ENCODE measurements at regions not wholly inside any gene's neighbourhood (a gene's known extent, or its start where the extent isn't known, plus 50 kb on each side); places are given as distances from the start of the nearest gene placed in this dataset.
A peak's percentile ranks its signal among the peaks of the same experiment; 100 is the strongest.
"Not testable (repeated sequence)": the region's sequence is repeated elsewhere in the genome, so short reads cannot be mapped to it uniquely, and the experiment has no call there.

DNA sequence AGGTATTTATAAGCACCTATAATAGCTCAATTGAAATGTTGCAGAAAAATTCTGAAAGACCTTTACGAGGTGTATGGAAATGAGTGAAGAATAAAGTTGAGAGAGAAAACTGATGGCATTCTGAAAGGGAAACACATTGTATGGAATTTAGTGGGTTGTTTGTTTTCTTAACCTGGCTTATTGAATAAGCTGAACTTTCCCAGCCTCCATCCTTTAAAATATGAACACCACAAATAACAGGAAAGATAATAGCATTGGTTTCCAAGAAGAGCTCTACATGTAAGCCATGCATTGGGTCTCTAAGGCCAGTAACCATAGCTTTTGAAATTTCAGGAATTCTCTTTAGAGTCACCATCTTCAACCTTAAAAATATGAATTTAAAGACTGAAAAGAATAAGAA is 709.0 kb downstream of the USP25 start:
- DNase-seq (ENCODE audit: low read depth in 4 of 4, low spot score in 3 of 4) = no peak

DNA sequence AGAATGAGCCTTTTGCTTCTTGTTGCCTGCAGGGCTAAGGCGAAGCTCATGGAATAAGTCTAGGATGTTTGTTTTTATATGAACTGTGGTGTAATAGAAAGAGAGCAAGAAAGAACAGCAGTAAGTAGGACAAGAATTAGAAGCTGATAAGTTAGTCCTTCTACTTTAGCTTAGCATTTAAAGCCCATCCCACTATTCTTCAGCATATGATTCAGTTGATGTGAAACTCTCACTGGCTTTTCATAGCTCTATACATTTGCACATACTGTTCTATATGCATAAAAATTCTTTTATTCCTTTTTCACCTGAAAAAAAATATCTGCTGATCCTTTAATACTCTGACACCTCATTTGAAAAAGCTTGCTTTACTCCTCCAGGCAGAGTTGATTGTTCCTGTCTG is 712.0 kb downstream of the USP25 start:
- no peak for DNase-seq (ENCODE audit: low read depth in 4 of 4, low spot score in 3 of 4)

DNA sequence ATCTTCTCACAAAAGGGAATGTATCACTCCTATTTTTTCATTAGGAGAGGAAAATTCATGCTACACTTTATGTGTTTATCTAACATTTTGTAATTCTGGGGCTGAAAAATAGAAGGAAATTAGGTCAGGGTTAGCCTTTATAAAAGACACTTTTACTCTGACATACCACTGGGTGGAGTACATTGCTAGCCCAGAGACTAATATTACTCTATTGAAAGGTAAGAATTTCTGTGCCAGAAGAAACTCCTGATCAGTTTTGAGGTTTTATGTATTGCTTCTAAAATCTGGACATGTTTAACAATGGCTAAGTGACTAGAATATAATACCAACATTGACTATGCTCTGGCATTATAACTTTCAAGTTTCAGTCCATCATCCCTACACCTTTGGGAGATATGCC is 724.6 kb downstream of the USP25 start:
- no peak for DNase-seq (ENCODE audit: low read depth in 4 of 4, low spot score in 3 of 4)

DNA sequence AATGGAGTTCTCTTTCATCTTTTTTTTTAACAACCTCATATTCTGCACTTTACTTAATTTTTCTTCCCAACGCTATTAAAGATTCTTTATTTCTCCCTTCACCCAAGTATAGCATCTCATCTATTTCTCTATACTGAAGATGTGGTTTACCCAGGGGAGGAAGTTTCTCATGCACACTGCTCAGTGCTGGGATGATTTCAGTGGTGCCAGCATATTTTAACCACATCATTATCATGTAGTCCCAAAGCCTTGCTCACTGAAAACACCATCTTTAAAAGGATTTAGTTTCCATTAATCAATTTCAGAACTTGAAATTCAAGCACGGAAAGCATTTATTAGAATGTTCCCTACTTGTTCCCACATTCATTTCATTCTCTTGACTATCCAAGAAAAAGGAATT is 725.7 kb downstream of the USP25 start:
- no peak for DNase-seq (ENCODE audit: low read depth in 4 of 4, low spot score in 3 of 4)

DNA sequence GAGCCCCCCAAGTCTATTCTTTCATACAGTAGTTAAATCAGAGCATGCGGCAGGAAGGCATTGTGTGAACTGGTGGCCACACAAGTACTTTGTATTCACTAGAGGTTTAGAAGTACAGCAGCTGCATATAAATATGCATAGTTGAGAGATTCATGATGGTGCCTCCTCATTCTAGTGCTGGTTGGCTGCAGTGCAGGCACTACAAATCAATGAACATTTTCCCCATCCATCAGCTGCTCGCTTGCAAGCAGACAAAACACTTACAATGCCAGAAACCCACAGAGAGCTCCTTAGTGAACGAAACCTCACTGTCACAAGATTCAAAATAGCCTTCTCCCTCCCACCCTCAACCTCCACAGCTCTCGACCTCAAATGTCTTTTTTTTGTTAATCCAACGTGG is 726.2 kb downstream of the USP25 start:
- DNase-seq (ENCODE audit: low read depth in 4 of 4, low spot score in 3 of 4) = peak in 2 of 4 donors; percentile 1 to 14

DNA sequence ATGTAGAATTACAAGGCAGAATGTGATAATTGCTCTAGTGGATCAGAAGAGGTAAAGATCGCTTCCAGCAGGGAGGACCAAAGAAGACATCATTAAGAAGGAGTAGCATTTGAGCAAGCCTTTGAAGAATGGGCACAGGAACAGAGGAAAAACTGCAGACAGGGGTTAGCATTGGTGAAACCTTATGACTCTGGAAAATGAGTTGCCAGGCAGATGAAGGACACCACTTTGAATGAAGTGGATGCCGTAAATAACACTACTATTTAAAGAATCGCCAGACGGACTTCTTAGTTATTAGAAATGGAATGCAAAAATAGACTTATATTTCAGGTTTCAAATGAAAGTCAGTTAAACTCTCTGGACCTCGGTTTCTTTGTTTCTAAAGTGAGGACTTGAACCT is 727.7 kb downstream of the USP25 start:
- no peak for DNase-seq (ENCODE audit: low read depth in 4 of 4, low spot score in 3 of 4)

DNA sequence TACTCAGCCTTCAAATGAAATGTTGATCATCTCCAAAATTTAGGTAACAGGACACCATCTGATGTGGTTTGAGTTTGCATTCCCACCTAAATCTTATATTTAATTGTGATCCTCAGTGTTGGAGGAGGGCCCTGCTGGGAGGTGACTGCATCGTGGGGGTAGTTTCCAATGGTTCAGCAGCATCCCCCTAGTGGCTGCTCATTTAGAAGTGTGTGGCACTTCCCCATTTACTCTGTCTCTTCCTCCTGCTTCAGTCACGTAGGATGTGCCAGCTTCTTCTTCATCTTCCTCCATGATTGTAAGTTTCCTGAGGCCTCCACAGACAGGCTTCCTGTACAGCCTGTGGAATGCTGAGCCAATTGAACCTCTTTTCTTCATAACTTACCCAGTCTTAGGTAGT is 731.2 kb downstream of the USP25 start:
- no peak for DNase-seq (ENCODE audit: low read depth in 4 of 4, low spot score in 3 of 4)

DNA sequence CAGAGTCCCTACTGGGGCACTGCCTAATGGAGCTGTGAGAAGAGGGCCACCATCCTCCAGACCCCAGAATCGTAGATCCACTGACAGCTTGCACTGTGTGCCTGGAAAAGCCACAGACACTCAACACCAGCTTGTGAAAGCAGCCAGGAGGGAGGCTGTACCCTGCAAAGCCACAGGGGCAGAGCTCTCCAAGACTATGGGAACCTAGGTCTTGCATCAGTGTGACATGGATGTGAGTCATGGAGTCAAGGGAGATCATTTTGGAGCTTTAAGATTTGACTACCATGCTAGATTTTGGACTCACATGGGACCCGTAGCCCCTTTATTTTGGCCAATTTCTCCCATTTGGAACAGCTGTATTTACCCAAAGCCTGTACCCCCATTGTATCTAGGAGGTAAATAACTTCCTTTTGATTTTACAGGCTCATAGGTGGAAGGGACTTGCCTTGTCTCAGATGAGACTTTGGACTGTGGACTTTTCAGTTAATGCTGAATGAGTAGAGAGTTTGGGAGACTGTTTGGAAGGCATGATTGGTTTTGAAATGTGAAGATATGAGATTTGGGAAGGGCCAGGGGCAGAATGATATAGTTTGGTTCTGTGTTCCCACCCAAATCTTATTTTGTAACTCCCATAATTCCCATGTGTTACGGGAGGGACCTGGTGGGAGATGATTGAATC is 734.6 kb downstream of the USP25 start:
- DNase-seq (ENCODE audit: low read depth in 4 of 4, low spot score in 3 of 4) = not testable (repeated sequence)

DNA sequence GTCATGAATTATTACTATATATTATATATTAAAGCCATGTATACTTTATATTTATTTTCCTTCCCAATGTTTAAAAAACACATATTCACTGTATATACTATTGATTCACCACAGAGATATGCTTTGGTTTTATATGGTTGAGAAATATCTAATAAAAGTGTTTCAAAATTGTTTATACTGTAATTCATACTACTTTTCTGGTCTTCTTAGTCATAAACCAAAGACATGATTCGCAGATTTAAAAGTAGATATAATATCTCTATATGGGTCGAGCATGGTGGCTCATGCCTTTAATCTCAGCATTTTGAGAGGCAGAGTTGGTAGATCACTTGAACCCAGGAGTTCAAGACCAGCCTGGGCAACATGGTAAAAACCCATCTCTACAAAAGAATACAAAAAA is 738.4 kb downstream of the USP25 start:
- DNase-seq (ENCODE audit: low read depth in 4 of 4, low spot score in 3 of 4) = no peak

DNA sequence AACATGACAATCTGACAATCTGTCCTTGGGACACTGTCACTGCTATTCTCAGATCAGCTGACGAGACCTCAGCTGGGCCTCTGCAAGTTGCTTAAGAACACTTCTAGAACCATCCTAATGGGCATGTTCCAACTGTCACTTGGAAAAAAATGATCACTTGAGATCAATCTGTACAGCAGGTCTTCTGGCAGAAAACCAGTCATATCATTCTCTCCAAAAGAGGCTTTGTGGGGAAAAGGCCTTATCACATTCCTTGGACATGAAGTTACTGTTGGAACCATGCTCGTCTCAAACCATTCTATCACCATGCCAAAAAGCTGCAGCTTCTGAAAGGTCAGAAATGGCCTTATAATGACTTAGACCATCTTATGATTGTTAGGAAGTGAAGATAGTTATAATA is 744.2 kb downstream of the USP25 start:
- DNase-seq (ENCODE audit: low read depth in 4 of 4, low spot score in 3 of 4) = no peak

DNA sequence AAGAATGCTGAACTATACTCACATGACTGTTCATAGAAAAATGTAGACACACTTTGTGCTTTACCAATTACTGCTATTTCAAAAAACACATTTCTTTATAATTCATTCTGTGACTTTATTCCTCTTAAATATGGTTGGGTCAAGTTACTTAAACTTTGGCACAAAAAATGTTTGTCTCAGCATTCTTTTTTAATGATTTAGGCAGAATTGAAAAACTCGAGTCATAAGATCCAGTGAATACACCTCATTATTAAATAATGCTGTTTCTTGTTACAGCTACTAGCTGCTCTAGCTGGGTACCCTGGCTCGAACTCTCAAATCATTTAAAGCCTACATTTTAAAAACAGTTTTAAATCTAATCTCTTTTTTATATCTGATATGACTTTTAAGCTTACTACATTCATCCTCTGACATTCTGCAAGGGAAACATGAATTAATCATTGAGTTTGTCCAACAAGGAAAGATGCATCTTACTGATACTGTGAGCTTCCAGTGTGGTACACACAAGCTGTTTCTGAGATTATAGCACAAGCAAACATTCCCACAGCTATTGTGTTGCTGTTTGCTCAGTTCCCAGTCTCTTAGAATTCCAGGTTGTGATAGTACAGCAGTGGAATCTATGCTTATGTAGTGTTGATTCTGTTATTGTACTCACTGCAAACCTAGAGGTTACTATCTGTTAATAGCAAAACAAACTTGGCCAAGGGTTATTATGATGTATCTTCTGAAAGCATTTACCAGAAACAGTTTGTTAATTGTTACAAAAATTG is 746.5 kb downstream of the USP25 start:
- no peak for DNase-seq (ENCODE audit: low read depth in 4 of 4, low spot score in 3 of 4)

DNA sequence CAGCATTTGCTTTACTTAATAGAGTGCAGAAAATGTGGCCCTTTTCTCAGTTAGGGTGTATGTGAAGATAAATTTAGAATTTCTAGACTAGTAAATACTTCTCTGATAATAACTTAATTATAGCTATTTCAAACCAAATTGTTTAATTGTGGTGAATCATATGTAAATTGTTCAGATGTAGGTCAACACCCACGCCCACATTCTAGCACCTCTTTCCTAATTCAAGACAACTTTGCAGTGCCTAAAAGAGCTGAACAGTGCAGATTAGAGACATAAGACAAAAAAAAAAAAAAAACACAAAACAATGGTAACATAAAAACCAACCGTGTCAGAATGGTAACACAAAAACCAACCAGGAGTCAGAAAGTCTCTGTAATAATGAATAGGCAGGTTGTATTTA is 758.3 kb downstream of the USP25 start:
- DNase-seq (ENCODE audit: low read depth in 4 of 4, low spot score in 3 of 4) = no peak

DNA sequence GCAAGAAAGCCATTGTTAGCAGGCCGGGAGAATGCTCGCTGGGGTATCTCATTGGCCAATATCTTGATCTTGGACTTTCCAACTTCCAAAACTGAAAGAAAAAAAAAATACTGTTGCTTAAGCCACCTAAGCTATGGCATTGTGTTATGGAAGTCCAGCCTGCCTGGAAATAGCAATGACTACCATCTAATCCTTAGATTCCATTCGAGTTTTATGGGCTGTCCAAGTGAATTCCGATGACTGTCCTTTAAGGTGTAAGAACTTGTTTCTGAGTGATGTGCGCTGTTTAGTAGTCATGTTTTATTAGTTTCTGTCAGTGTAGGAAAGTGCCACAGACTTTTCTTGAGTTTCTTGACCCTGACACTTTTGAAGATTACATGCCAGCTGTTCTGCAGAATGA is 762.6 kb downstream of the USP25 start:
- DNase-seq (ENCODE audit: low read depth in 4 of 4, low spot score in 3 of 4) = no peak

DNA sequence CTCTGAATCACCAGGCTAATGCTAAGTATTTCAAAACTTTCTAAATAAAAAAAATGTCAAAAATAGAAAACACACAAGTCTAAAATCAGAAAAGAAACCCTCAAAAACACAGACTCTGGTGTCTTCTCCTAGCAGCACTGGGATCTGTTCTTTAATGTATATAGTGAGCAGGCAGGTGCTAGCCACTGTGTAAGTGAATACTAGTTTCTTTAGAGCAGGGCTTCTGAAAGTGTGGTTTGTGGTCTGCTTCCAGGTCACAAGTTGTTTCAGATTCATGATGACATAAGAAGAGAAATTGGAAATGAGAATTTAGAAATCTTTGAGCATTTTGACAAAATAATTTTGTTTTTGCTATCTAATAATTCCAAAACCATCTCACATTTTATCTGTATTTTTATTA is 763.1 kb downstream of the USP25 start:
- DNase-seq (ENCODE audit: low read depth in 4 of 4, low spot score in 3 of 4) = no peak

DNA sequence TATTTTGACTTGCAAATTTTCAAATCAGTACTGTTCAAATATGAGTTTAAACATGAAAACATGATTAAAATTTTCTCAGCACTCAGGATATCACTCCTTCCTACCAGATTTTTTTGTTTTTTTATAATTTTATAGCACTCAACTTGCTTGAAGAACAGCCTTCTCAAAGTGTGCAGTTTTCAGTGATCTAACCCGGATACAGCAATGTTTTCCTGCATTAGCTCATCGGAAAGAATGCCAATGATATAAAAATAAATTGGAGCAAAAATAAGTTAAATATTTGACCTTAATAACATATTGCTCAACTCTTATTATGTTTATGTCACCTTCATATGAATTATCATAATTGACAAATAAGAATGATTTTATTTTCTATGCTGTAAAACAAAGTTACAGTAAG is 766.8 kb downstream of the USP25 start:
- DNase-seq (ENCODE audit: low read depth in 4 of 4, low spot score in 3 of 4) = no peak

DNA sequence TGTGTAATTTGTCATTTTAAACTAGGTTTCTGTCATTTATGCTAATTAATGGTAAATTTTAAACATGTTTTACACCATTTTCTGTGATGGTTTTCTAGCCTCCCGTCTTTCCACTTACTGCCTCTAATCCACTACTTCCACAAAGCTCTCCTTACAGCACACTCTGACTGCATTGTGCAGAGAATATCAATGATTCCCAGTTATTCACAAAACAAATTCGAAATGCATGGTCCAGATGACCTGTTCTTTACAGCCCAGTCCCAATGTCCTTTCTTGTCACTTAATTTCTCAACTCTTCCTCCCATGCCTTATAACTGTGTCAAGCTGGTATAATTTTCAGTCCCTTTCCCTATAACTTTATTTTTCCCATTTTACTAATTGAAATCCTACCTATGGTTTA is 770.5 kb downstream of the USP25 start:
- DNase-seq (ENCODE audit: low read depth in 4 of 4, low spot score in 3 of 4) = no peak

DNA sequence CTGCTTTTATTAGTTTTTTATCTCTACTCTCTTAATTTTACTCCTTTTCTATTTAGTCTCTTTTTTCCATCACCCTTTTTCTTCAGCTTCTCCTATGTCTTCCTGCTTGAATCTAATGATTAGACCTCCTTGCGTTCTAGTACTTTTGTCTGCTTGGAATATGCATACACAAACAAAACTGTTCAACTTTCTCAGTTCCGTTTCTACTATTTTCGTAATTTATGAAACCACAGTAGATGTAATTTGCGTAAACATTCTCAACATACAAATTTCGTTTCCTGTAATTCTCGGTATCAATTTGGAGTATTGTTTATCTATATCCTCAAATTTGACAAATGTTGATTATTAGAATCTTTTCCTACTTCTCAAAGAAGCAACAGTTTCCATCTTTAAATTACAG is 772.5 kb downstream of the USP25 start:
- DNase-seq (ENCODE audit: low read depth in 4 of 4, low spot score in 3 of 4) = no peak

DNA sequence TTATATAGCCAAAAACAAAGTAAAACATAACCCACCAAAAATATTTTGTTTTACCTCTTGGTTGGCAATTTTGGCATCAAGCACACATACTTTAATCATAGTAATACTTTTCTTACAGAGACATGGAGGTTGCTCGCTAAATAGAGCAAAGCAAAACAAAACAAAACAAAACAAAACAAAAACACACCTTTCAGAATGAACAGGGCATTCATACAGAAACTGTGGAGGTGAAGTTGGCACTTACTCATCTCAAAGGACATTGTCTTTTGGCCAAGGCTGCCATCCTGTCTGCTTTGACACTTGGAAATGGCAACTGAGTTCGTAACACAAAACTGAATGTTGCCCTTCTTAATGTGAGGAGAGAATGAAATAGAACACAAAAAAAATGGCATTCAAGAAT is 773.1 kb downstream of the USP25 start:
- DNase-seq (ENCODE audit: low read depth in 4 of 4, low spot score in 3 of 4) = no peak

DNA sequence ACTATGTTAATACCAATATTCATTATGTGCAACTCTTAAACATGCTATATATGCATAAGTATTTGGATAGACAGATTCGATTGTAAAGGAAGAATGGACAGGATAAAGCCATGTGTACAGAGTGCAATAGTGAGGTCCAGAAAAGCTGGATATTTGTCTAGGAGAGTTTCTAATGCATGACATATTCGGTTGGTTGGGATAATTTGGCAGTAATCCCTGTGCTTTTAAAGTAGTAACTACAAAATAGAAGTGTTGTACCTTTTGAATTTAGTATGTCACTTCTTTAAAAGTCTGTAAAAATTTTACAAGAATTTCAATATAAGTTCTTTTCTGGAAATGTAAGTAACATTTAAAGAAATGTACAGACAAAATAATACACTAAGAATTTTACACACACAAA is 774.5 kb downstream of the USP25 start:
- no peak for DNase-seq (ENCODE audit: low read depth in 4 of 4, low spot score in 3 of 4)

DNA sequence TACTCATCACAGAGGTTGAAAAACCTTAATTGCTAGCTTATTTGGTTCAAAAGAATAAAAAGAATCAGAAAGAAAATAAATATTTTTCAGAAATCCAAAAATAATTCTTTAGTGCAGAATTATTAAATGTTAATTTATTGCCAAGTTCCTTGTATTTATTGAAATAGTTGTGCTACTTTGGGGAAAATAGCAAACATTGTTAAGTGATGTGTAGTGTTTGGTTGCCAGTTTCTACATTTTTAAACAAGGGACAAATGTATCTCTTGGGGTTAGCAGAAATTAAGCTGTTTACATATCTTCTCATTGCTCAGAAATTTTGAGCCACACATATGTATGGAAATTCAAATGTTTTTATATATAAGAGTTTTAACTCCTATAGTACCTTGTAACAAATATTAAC is 775.0 kb downstream of the USP25 start:
- no peak for DNase-seq (ENCODE audit: low read depth in 4 of 4, low spot score in 3 of 4)

DNA sequence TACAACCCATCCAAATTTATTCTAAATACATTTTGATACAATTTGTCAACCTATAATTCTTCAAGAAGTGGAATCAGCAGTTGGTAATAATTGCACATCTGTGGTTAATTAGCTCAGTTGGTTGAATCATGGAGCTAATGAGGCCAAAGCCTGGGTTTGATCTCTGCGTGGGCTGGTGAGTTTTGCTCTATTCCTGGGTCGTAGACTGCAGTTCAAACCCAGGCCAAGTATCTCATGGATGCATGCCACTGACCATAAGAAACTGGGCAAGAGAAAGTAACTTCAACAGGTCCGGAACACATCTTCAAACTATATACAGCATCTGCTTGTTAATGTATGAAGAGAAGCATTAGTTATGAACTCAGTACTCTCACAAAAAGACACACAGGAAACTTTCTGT is 779.7 kb downstream of the USP25 start:
- no peak for DNase-seq (ENCODE audit: low read depth in 4 of 4, low spot score in 3 of 4)

DNA sequence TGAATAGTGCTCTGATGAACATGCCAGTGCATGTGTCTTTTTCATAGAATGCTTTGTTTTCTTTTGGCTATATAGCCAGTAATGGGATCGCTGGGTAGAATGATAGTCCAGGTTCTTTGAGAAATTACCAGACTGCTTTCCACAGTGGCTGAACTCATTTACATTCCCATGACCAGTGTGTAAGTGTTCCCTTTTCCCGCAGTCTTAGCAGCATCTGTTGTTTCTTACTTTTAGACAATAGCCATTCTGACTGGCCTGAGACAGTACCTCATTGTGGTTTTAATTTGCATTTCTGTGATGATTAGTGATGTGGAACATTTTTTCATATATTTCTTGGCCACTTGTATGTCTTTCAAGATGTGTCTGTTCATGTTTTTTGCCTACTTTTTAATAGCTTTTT is 784.5 kb downstream of the USP25 start:
- no peak for DNase-seq (ENCODE audit: low read depth in 4 of 4, low spot score in 3 of 4)

DNA sequence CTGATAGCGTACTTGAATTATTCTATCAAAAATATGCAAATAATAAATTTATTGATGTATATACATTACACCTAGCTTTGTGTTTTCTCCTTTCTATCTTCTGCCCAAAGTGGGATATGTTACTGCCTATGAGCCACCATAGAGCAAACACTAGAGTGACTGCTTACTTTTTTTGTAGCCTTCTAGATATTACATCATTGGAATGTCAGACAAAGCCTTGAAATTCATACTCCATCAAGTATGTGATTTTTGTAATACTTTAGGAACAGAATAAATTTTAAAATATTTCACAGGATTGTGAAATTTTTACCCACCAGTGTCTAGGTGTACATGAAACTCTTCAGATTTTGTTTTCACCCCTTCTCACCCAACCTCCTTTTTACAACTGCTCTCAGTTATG is 787.6 kb downstream of the USP25 start:
- DNase-seq (ENCODE audit: low read depth in 4 of 4, low spot score in 3 of 4) = no peak

Measured in left renal pelvis (tissue), 4 donors.